Stimulated activated CD4-positive, alpha-beta T cell treated with anti-CD3 and anti-CD28 coated beads, Interleukin-12 subunit alpha, Interleukin-12 subunit beta, amount 100 ng/mL, for 4 hours (primary cell): ENCODE measurements at regions not wholly inside any gene's neighbourhood (a gene's known extent, or its start where the extent isn't known, plus 50 kb on each side); places are given as distances from the start of the nearest gene placed in this dataset.
"Not testable (repeated sequence)": the region's sequence is repeated elsewhere in the genome, so short reads cannot be mapped to it uniquely, and the experiment has no call there.

Experiments used
- DNase-seq: peaks from one replicate; pipeline ENCODE4 v3.0.0-alpha.2; 2020

- not testable (repeated sequence) for DNase-seq
These were observed 123.9 kb downstream of the MREG start for GRCh38 chr2:215889240-215889969.

- no peak for DNase-seq
These were observed 124.7 kb downstream of the MREG start for GRCh38 chr2:215888680-215889079.

GRCh38 chr2:215887303-215887702 is 126.0 kb downstream of the MREG start:
- no peak for DNase-seq

DNA sequence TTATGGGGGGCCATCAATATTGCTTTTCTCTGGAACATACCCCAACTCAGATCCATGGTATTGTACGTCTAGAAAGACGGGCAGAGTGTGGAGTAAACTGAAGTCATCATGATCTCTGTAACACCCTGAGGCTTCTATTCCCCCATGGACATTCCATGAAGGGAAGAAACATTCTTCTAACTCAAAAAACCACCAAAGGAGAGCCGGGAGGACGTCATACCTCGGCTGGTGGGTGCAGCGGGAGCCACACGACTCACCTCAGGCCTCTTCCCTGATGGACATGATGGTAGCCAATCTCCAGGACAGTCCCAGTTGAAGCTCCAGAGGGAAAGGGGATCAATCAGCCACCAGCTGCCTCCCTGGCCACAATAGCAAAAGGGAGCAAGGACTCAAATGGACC is 127.3 kb downstream of the MREG start:
- no peak for DNase-seq

GRCh38 chr2:215885536-215885935 is 127.8 kb downstream of the MREG start:
- DNase-seq = no peak

- DNase-seq = no peak
These were observed 128.8 kb downstream of the MREG start for GRCh38 chr2:215884451-215885087.

GRCh38 chr2:215883799-215884198 is 129.6 kb downstream of the MREG start:
- DNase-seq = no peak

DNA sequence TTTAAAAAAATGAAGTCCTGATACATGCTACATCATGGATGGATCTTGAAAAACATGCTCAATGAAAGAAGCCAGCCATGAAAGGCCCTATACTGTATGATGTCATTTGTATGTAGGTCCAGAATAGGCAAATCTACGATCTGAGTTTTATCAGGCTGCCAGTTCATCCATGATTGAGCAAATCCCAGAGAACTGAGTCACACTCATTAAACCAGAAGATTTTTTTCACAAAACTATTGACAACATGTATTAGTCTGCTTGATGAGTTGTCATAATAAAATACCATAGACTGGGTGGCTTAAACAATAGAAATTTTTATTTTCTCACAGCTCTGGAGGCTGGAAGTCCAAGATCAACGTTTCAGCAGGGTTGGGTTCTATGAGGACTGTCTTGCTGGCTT is 130.7 kb downstream of the MREG start:
- DNase-seq = no peak

GRCh38 chr2:215881582-215881981 is 131.8 kb downstream of the MREG start:
- DNase-seq = no peak

DNA sequence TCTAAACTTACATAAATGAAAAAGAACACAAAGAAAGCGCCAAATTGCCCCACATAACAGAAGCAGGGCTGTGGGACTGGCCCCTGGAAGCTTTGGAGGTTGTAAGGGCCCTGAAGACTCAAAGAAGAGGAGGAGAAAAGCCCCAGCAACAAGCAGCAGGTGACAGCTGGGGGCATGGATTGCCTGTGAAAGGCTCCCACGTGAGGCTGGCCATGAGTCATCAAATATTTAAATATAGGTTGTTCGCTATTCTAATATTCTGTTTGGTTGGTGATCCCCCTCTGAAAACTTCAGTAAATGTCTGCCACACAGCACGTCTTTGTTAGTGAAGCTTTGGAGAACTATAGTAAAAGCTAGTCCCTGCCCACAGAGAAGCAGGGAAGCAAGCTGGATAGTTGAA is 132.4 kb downstream of the MREG start:
- DNase-seq = no peak

DNA sequence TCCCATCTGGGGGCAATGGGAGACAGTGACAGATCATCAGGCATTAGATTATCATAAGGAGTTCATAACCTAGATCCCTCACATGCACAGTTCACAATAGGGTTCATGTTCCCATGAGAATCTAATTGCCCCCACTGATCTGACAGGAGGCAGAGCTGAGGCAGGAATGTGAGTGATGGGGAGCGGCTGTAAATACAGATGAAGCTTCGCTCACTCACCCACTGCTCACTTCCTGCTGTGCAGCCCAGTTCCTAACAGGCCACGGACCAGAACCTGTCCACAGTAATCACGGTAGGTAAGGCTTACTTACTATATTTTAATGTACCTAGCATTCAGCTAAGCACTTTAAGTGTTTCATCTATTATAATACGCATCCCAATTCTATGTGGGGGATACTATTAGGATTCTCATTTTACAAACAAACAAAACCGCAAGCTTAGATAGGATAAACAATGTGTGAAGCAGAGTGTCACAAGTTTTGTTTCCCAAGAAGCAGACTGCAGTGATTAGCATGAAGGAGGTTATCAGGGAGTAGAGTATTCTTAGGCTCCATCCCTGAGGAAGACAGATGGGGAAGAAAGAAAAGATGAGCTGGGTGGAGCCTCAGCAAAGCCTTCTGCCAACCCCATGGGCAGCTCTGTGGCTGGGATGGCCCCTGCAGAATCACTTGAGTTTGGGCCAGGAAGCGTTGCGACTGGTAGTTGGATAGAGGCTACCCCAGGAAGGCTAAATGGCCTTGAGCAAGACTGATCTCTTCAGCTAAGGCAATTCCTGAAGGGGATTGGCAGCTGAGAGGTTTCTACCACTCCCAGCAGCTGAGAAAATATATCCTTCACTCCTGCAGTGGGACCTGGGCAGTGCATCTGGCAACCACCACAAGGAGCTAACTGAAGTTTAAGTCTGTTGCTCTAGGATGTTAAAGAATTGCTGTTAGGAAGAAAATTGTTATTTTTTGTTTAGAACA is 133.1 kb downstream of the MREG start:
- DNase-seq = no peak

DNA sequence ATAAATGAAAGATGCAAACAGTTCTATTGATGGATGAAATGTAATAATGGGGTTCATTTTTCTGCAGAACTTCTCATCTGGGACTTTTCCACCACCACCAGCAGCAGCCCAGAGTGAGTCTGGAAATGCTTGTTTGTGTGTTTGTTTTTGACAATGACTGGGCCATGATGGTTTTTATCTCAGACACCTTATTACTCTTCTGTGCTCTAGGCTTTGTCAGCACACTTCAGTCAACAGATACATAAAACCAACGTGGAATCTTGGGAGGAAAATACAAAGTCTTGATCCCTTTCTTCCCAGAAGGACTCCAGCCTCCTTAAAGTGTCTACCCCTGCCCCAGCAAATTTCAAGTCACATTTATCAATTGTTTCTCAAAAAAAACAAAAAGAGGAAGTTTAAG is 134.0 kb downstream of the MREG start:
- DNase-seq = no peak

- no peak for DNase-seq
These were observed 134.8 kb downstream of the MREG start for GRCh38 chr2:215878476-215879063.

DNA sequence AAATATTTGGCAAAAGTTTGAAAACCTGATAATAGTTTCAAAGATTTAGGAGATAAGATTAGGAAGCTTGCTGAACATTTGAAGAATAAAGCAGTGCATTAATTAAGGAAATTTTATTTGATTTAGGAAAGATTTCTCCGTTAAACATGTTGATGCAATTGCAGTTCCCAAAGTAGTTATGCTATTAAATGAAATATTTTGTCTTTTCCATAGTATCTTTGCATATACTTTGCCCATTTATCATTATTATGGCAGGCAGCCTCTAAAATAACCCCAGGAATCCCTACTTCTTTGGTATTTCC is 136.5 kb downstream of the MREG start:
- DNase-seq = no peak

GRCh38 chr2:215876139-215876936 is 137.0 kb downstream of the MREG start:
- no peak for DNase-seq

DNA sequence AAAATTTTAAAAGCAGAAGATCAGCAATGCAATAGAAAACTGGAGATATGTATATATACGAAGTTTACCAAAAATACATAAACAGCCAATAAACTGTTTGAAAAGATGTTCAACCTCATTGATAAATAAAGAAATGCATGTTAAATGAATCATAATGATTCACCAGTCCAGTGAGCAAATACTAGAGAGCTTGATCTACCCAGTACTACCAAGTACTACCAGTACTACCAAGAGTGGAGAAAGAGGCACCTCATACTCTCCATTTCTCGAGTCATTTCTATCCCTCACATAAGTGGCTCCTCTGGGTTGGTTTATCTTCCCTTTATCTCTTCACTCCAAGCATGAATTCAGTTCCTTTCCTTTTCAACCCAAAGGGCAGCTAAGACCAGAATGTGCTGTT is 138.9 kb downstream of the MREG start:
- DNase-seq = no peak

GRCh38 chr2:215870986-215871385 is 142.4 kb downstream of the MREG start:
- no peak for DNase-seq

DNA sequence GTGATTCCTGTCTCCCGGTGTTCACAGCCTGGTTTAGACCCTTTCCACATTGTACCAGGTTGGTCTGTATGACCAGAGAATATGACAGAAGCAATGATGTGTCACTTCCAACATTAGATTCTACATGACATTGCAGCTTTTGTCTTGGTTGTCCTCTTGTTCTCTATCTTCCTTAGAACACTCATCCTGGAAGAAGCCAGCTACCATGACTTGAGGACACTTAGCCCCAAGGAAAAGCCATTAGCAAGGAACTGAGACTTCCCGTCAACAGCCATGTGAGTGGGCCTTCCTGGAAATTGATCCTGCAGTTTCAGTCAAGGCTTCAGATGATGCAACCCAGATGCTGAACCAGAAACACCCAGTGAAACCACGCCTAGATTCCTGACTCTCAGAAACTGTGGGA is 143.3 kb downstream of the MREG start:
- no peak for DNase-seq

- DNase-seq = no peak
These were observed 144.4 kb downstream of the MREG start for GRCh38 chr2:215868846-215869543.

GRCh38 chr2:215866606-215867005 is 146.7 kb downstream of the MREG start:
- no peak for DNase-seq

DNA sequence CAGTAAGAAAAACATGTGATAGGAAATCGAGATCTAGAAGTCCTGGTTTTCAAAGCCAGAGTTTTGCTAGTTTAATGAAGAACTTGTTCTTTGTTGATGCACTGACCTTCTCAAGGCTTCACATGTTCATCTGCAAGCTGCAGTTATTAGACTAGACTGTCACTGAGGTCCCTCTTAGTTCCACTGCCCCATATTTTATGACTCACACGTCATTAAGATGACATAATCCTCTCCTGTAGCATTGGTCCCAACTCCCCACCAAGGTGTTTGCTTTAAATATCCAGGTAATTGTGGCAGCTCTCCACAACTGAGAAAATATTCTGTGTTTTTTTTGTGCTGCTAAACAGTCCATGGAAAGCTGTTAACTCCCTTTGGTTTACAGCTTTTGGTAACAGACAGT is 149.7 kb downstream of the MREG start:
- DNase-seq = no peak

DNA sequence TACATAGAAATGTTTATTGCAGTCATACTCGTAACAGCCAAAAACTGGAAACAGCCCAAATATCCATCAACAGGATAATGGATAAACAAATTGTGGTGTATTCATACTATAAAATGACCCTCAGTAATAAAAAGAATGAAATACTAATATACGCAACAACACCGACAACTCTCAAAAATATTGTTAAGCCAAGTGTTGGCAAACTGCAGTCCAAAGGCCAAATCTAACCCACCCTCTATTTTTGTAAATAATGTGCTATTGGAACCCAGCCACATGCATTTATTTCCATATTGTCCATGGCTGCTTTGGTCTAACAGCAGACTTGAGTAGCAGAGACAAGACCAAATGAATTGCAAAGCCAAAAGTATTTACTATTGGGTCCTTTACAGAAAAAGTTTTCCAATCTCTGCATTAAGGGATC is 151.0 kb downstream of the MREG start:
- no peak for DNase-seq
